ENCODE measurements at regions not wholly inside any gene's neighbourhood (a gene's known extent, or its start where the extent isn't known, plus 50 kb on each side); places are given as distances from the start of the nearest gene placed in this dataset.

- TF ChIP-seq, protein P1, sequence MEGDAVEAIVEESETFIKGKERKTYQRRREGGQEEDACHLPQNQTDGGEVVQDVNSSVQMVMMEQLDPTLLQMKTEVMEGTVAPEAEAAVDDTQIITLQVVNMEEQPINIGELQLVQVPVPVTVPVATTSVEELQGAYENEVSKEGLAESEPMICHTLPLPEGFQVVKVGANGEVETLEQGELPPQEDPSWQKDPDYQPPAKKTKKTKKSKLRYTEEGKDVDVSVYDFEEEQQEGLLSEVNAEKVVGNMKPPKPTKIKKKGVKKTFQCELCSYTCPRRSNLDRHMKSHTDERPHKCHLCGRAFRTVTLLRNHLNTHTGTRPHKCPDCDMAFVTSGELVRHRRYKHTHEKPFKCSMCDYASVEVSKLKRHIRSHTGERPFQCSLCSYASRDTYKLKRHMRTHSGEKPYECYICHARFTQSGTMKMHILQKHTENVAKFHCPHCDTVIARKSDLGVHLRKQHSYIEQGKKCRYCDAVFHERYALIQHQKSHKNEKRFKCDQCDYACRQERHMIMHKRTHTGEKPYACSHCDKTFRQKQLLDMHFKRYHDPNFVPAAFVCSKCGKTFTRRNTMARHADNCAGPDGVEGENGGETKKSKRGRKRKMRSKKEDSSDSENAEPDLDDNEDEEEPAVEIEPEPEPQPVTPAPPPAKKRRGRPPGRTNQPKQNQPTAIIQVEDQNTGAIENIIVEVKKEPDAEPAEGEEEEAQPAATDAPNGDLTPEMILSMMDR (IDR thresholded peaks at IDR 0.05; ENCODE audit: insufficient read depth, low read length, poor library complexity, severe bottlenecking) = no peak
- TF ChIP-seq EZH2phosphoT487 (conservative IDR thresholded peaks at IDR 0.05; ENCODE audit: low read length) = no peak
These were observed 112.5 kb upstream of the ATP6AP2 start for GRCh38 chrX:40468033-40468846.

Data from SU-DHL-6 (cell line).